Endothelial cell of umbilical vein (primary cell): ENCODE measurements at regions not wholly inside any gene's neighbourhood (a gene's known extent, or its start where the extent isn't known, plus 50 kb on each side); places are given as distances from the start of the nearest gene placed in this dataset.

ENCODE experiments used
- BruUV-seq: library from RNA; stranded (reverse); fragments of 400-500 nt; replicated peaks from 2 replicates; lab custom pipeline; 2021; lab: Mats Ljungman, UMichigan
- CTCF ChIA-PET: fragments of 300-600, 350-600 bp; sonication (Branson Sonifier 250); formaldehyde crosslinking; loops from one replicate; lab custom pipeline; 2021; ENCODE audit warnings: antibody characterized with exemption, inconsistent platforms; lab: Charles Lee
- POLR2A ChIA-PET: fragments of 300-600, 350-600 bp; sonication (Branson Sonifier 250); formaldehyde crosslinking; loops from one replicate; lab custom pipeline; 2021; ENCODE audit warnings: antibody characterized with exemption, inconsistent platforms; lab: Charles Lee
- DNase-seq: peaks from one replicate; pipeline ENCODE4 v3.0.0-alpha.2; 2011; ENCODE audit warnings: low read depth, low spot score
- FAIRE-seq: peaks from 2 replicates; lab custom pipeline; 2011; peaks lifted over from hg19 to GRCh38; lab: Jason Lieb, UNC
- H2AFZ ChIP-seq: 2 replicates; pipeline ENCODE4 v1.6.0; 2012; ENCODE audit warnings: low read depth, low read length, control low read depth, inconsistent platforms
- H3K27ac ChIP-seq: 2 replicates; pipeline ENCODE4 v1.5.1; 2011; ENCODE audit warnings: low read depth, mild to moderate bottlenecking, control low read depth, low read length, moderate library complexity; ENCODE audit not compliant: insufficient read depth
- H3K27me3 ChIP-seq, 2 experiments: 2 replicates each; pipeline versions ENCODE4 v1.6.0 to v1.6.1; 2011; ENCODE audit warnings: low read length in 2 of 2, mixed read lengths in 1 of 2; ENCODE audit not compliant: control insufficient read depth in 2 of 2, insufficient read depth in 2 of 2
- H3K36me3 ChIP-seq, 2 experiments: 2 replicates in 1 of 2; 3 replicates in 1 of 2; pipeline ENCODE4 v1.5.1; 2011; ENCODE audit warnings: low read length in 2 of 2, mild to moderate bottlenecking in 1 of 2, moderate library complexity in 1 of 2; ENCODE audit not compliant: control insufficient read depth in 2 of 2, insufficient read depth in 2 of 2; ENCODE audit errors: extremely low read depth in 1 of 2
- H3K4me1 ChIP-seq: 3 replicates; pipeline ENCODE4 v1.5.1; 2011; ENCODE audit warnings: mild to moderate bottlenecking, low read length; ENCODE audit not compliant: control insufficient read depth, insufficient read depth; ENCODE audit errors: extremely low read depth
- H3K4me2 ChIP-seq: 2 replicates; pipeline ENCODE4 v1.6.1; 2011; ENCODE audit warnings: low read length, control low read depth, mixed read lengths; ENCODE audit not compliant: insufficient read depth
- H3K4me3 ChIP-seq, 3 experiments: fragments of 200-600 bp in 1 of 3; sonication (generic), shearing (Covaris generic) in 1 of 3; replicated peaks in 1 of 3; 2 replicates each; pipeline ENCODE4 v1.5.1; 2011 to 2016; ENCODE audit warnings: control low read depth in 3 of 3, low read length in 3 of 3, mild to moderate bottlenecking in 2 of 3, inconsistent platforms in 1 of 3, low read depth in 1 of 3, moderate library complexity in 1 of 3; ENCODE audit not compliant: insufficient read depth in 1 of 3
- H3K79me2 ChIP-seq: 2 replicates; pipeline ENCODE4 v1.6.0; 2012; ENCODE audit warnings: low read length, inconsistent platforms; ENCODE audit not compliant: control insufficient read depth, insufficient read depth
- H3K9ac ChIP-seq: replicated peaks from 2 replicates; pipeline ENCODE3; 2011; ENCODE audit warnings: low read length, control low read depth; ENCODE audit not compliant: insufficient read depth; ENCODE audit errors: extremely low read depth
- H3K9me1 ChIP-seq: replicated peaks from 3 replicates; pipeline ENCODE4 v1.6.0; 2011; ENCODE audit warnings: mild to moderate bottlenecking, low read length; ENCODE audit not compliant: control insufficient read depth, insufficient read depth; ENCODE audit errors: extremely low read depth
- H3K9me3 ChIP-seq: replicated peaks from 2 replicates; pipeline ENCODE4 v1.5.1; 2012; ENCODE audit warnings: low read length, inconsistent platforms; ENCODE audit not compliant: control insufficient read depth, insufficient read depth
- H4K20me1 ChIP-seq: replicated peaks from 2 replicates; pipeline ENCODE3; 2011; ENCODE audit warnings: mild to moderate bottlenecking, low read length; ENCODE audit not compliant: control insufficient read depth, insufficient read depth; ENCODE audit errors: extremely low read depth
- EZH2 ChIP-seq: IDR thresholded peaks from 2 replicates; pipeline ENCODE4 v1.6.1; 2012; ENCODE audit warnings: borderline replicate concordance, low read depth, mild to moderate bottlenecking, moderate library complexity, low read length, inconsistent platforms; ENCODE audit not compliant: severe bottlenecking
- FOS ChIP-seq: IDR thresholded peaks from 2 replicates; pipeline ENCODE4 v1.6.1; 2011; ENCODE audit warnings: mild to moderate bottlenecking, low read length, moderate library complexity, borderline replicate concordance; ENCODE audit not compliant: insufficient read depth
- GATA2 ChIP-seq: IDR thresholded peaks from 2 replicates; pipeline ENCODE4 v1.7.0; 2011; ENCODE audit warnings: low read depth, mild to moderate bottlenecking, moderate library complexity, mixed read lengths, low read length; ENCODE audit not compliant: insufficient read length, insufficient read depth
- JUN ChIP-seq: IDR thresholded peaks from 2 replicates; pipeline ENCODE4 v1.6.1; 2011; ENCODE audit warnings: borderline replicate concordance, low read depth; ENCODE audit not compliant: insufficient read length, insufficient read depth
- MYC ChIP-seq: IDR thresholded peaks from one replicate; pipeline ENCODE4 v1.6.1; 2011; ENCODE audit warnings: mild to moderate bottlenecking, low read depth, low read length
- POLR2A ChIP-seq: IDR thresholded peaks from 2 replicates; pipeline ENCODE4 v1.6.1; 2012; ENCODE audit warnings: low read depth, mild to moderate bottlenecking, control low read depth, low read length
- POLR2AphosphoS5 ChIP-seq: IDR thresholded peaks from 2 replicates; pipeline ENCODE4 v1.6.1; 2012; ENCODE audit warnings: low read depth, mild to moderate bottlenecking, control low read depth, low read length, moderate library complexity; ENCODE audit not compliant: insufficient read depth
- dilution Hi-C: fragments of 300-500 bp; cut with MboI; formaldehyde crosslinking; loops from one replicate; pipeline ENCODE4 v1.15.0; 2019; ENCODE audit warnings: low sequenced_read_pairs; ENCODE audit not compliant: extremely low pct_ligation_motif_present
- intact Hi-C: fragments of 100-400 bp; cut with micrococcal nuclease; formaldehyde crosslinking; loops from one replicate; pipeline ENCODE4 v1.10.0; 2022
- TF ChIP-seq, protein P1 (sequence below), 2 donors: IDR thresholded peaks; 1 replicate in 1 of 2; 2 replicates in 1 of 2; pipeline ENCODE4 v1.5.1; 2011; ENCODE audit warnings: low read length in 2 of 2, mild to moderate bottlenecking in 2 of 2, moderate library complexity in 2 of 2, control low read depth in 1 of 2, inconsistent platforms in 1 of 2, low read depth in 1 of 2; ENCODE audit not compliant: insufficient read depth in 1 of 2; ENCODE audit errors: extremely low read depth in 1 of 2
- TF ChIP-seq, protein P2 (sequence below): IDR thresholded peaks from 2 replicates; pipeline ENCODE4 v1.6.1; 2011; ENCODE audit not compliant: insufficient read depth, insufficient read length

DNA sequence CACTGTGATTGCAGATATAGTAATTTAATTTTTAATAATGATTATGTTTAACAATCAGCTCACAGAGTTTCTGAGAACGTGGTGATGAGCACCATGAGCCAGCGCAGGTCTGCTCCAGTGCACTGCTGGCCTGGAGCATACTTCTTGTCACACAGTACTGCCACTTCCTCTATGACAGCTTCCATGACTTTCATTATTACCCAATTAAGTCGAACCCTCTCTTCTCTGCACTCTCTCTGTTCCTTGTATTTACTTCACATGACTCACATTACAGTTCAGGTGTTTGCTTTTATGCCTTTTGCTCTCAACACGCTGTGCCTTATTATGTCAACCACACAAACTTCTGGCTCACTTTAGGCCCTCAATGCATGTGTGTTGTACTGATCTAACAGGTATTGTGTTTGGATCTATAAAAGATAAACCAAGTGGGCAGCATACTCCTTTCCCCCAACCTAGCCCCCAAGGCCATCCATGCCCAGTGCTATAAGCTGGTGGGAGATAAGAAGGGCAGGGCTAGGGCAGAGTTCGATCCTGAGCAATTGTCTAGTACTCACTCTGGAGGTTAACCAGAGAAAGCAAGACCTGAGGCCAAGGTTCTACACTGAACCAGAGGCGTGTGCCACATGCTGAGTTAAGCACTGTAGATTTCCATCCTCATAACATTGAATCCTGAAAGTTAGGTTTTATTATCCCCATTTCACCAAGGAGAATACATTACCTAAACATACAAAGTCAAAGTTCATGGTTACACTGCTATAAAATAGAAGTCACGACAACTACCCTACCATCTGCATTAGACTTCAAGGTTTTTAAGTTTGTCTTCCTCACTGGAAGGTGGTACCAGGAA lies 356.5 kb downstream of the INSC start:
- dilution Hi-C loops: no loop called here

More for the DNA sequence above, 356.5 kb downstream of the INSC start:
- no peak overlapping the region for H3K4me2 ChIP-seq
- no peak overlapping the region for H3K27ac ChIP-seq
- CTCF ChIA-PET: no interaction called here
- no peak for DNase-seq
- intact Hi-C loops: no loop called here
- no peak overlapping the region for H3K4me3 ChIP-seq
- H3K36me3 ChIP-seq: no peaks in the 10 kb centered on the region
- no peaks in the 10 kb centered on the region for H3K27me3 ChIP-seq
- H3K79me2 ChIP-seq: no peaks in the 10 kb centered on the region
- H2AFZ ChIP-seq: no peak overlapping the region
- no peaks in the 10 kb centered on the region for H3K9me1 ChIP-seq
- H3K9me3 ChIP-seq: no peaks in the 10 kb centered on the region
- POLR2A ChIA-PET: no interaction called here
- FAIRE-seq: no peak
- H4K20me1 ChIP-seq: no peaks in the 10 kb centered on the region
- H3K9ac ChIP-seq: no peak overlapping the region
- TF ChIP-seq POLR2A (no peak), MYC (no peak), FOS (no peak), EZH2 (no peak), GATA2 (no peak), POLR2AphosphoS5 (no peak), JUN (no peak)
- TF ChIP-seq, protein P1, sequence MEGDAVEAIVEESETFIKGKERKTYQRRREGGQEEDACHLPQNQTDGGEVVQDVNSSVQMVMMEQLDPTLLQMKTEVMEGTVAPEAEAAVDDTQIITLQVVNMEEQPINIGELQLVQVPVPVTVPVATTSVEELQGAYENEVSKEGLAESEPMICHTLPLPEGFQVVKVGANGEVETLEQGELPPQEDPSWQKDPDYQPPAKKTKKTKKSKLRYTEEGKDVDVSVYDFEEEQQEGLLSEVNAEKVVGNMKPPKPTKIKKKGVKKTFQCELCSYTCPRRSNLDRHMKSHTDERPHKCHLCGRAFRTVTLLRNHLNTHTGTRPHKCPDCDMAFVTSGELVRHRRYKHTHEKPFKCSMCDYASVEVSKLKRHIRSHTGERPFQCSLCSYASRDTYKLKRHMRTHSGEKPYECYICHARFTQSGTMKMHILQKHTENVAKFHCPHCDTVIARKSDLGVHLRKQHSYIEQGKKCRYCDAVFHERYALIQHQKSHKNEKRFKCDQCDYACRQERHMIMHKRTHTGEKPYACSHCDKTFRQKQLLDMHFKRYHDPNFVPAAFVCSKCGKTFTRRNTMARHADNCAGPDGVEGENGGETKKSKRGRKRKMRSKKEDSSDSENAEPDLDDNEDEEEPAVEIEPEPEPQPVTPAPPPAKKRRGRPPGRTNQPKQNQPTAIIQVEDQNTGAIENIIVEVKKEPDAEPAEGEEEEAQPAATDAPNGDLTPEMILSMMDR (IDR thresholded peaks at IDR 0.05; ENCODE audit: extremely low read depth in 1 of 2, insufficient read depth in 1 of 2, low read depth in 1 of 2, low read length in 2 of 2): no peak
- TF ChIP-seq, protein P2, sequence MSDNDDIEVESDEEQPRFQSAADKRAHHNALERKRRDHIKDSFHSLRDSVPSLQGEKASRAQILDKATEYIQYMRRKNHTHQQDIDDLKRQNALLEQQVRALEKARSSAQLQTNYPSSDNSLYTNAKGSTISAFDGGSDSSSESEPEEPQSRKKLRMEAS: no peak
- BruUV-seq: no TSS peak
- H3K4me1 ChIP-seq: no peaks in the 10 kb centered on the region
